Adrenal gland (tissue), 5 donors: ENCODE measurements at regions not wholly inside any gene's neighbourhood (a gene's known extent, or its start where the extent isn't known, plus 50 kb on each side); places are given as distances from the start of the nearest gene placed in this dataset.

Experiments used
- CTCF ChIP-seq, 6 experiments: fragments of 450-650 bp in 4 of 6; fragments of 200-600 bp in 2 of 6; sonication (generic) in 1 of 6; IDR thresholded peaks; 1 replicate in 5 of 6; 2 replicates in 1 of 6; pipeline versions ENCODE4 v1.5.1 to v1.8.0; 2016 to 2021; ENCODE audit warnings: antibody characterized with exemption in 6 of 6, mild to moderate bottlenecking in 2 of 6, moderate library complexity in 1 of 6
- POLR2A ChIP-seq, 2 donors: fragments of 450-650 bp; IDR thresholded peaks; one replicate each; pipeline ENCODE4 v1.6.1; 2017; ENCODE audit warnings: antibody characterized with exemption in 2 of 2, mild to moderate bottlenecking in 2 of 2, moderate library complexity in 1 of 2
- donor health status: DM: no; HTN: no; CAD: no.

GRCh38 chr6:54515713-54516112, 207.5 kb downstream of the TINAG start:
- no peak for TF ChIP-seq CTCF (IDR thresholded peaks at IDR 0.05)
- TF ChIP-seq POLR2A (IDR thresholded peaks at IDR 0.05), result no peak
